Neuronal stem cell (in vitro differentiated cells): ENCODE measurements at regions not wholly inside any gene's neighbourhood (a gene's known extent, or its start where the extent isn't known, plus 50 kb on each side); places are given as distances from the start of the nearest gene placed in this dataset.

Experiments
- DNase-seq: peaks from one replicate; pipeline ENCODE4 v3.0.0-alpha.2; 2013; ENCODE audit warnings: low spot score
- H2AFZ ChIP-seq: one replicate; pipeline ENCODE4 v1.6.1; 2013; ENCODE audit warnings: mild to moderate bottlenecking, low read length, inconsistent platforms
- H2AK5ac ChIP-seq: 2 replicates; pipeline ENCODE4 v1.6.1; 2013; ENCODE audit warnings: low read depth, mild to moderate bottlenecking, inconsistent platforms, low read length, moderate library complexity, mixed read lengths
- H2BK120ac ChIP-seq: 2 replicates; pipeline ENCODE4 v1.6.1; 2013; ENCODE audit warnings: low read depth, mild to moderate bottlenecking, inconsistent platforms, low read length, moderate library complexity, mixed read lengths
- H2BK12ac ChIP-seq: one replicate; pipeline ENCODE4 v1.6.1; 2013; ENCODE audit warnings: low read length, inconsistent platforms
- H2BK15ac ChIP-seq: 2 replicates; pipeline ENCODE4 v1.6.1; 2013; ENCODE audit warnings: mild to moderate bottlenecking, low read length, inconsistent platforms, mixed read lengths
- H2BK5ac ChIP-seq: one replicate; pipeline ENCODE4 v1.6.1; 2013; ENCODE audit warnings: inconsistent platforms, mild to moderate bottlenecking, low read length, moderate library complexity
- H3K14ac ChIP-seq: one replicate; pipeline ENCODE4 v1.6.1; 2013; ENCODE audit warnings: low read length, inconsistent platforms
- H3K18ac ChIP-seq: 2 replicates; pipeline ENCODE4 v1.6.1; 2013; ENCODE audit warnings: low read length, inconsistent platforms
- H3K23ac ChIP-seq: 2 replicates; pipeline ENCODE4 v1.6.1; 2013; ENCODE audit warnings: low read depth, mild to moderate bottlenecking, mixed read lengths, low read length, inconsistent platforms; ENCODE audit not compliant: poor library complexity
- H3K27ac ChIP-seq: replicated peaks from 3 replicates; pipeline ENCODE4 v1.5.1; 2013; ENCODE audit warnings: low read length, inconsistent platforms
- H3K27me3 ChIP-seq, 3 experiments: 2 replicates each; pipeline ENCODE4 v1.6.1; 2013; ENCODE audit warnings: low read length in 3 of 3, mild to moderate bottlenecking in 2 of 3, inconsistent platforms in 1 of 3, low read depth in 1 of 3, mixed read lengths in 1 of 3, moderate library complexity in 1 of 3; ENCODE audit not compliant: control insufficient read depth in 3 of 3, insufficient read depth in 3 of 3
- H3K36me3 ChIP-seq, 2 donors: replicated peaks in 1 of 2; 2 replicates each; pipeline ENCODE4 v1.6.1; 2013; ENCODE audit warnings: low read length in 2 of 2; ENCODE audit not compliant: control insufficient read depth in 2 of 2, insufficient read depth in 2 of 2
- H3K4ac ChIP-seq: 2 replicates; pipeline ENCODE4 v1.6.1; 2013; ENCODE audit warnings: inconsistent platforms, mild to moderate bottlenecking, low read length, moderate library complexity
- H3K4me1 ChIP-seq, 2 donors: 1 replicate in 1 of 2; 2 replicates in 1 of 2; pipeline ENCODE4 v1.6.1; 2013; ENCODE audit warnings: low read length in 2 of 2, low read depth in 1 of 2; ENCODE audit not compliant: control insufficient read depth in 2 of 2, insufficient read depth in 1 of 2
- H3K4me2 ChIP-seq: one replicate; pipeline ENCODE4 v1.6.1; 2013; ENCODE audit warnings: mild to moderate bottlenecking, low read length, inconsistent platforms; ENCODE audit not compliant: insufficient read depth, poor library complexity, severe bottlenecking
- H3K4me3 ChIP-seq, 2 donors: 2 replicates each; pipeline ENCODE4 v1.5.1; 2013; ENCODE audit warnings: low read length in 2 of 2, mild to moderate bottlenecking in 2 of 2, inconsistent platforms in 1 of 2, moderate library complexity in 1 of 2
- H3K79me1 ChIP-seq: one replicate; pipeline ENCODE4 v1.6.1; 2013; ENCODE audit warnings: low read depth, mild to moderate bottlenecking, inconsistent platforms, low read length, moderate library complexity
- H3K9ac ChIP-seq: one replicate; pipeline ENCODE4 v1.6.1; 2013; ENCODE audit warnings: mild to moderate bottlenecking, low read depth, low read length, inconsistent platforms; ENCODE audit not compliant: poor library complexity
- H3K9me3 ChIP-seq, 2 donors: replicated peaks in 1 of 2; 2 replicates each; pipeline versions ENCODE3 to v1.6.1; 2013; ENCODE audit warnings: low read length in 2 of 2, mild to moderate bottlenecking in 2 of 2, inconsistent platforms in 1 of 2, low read depth in 1 of 2, mixed read lengths in 1 of 2, moderate library complexity in 1 of 2; ENCODE audit not compliant: control insufficient read depth in 2 of 2, insufficient read depth in 1 of 2
- H4K8ac ChIP-seq: one replicate; pipeline ENCODE4 v1.6.1; 2013; ENCODE audit warnings: low read depth, mild to moderate bottlenecking, inconsistent platforms, low read length, moderate library complexity
- H4K91ac ChIP-seq: one replicate; pipeline ENCODE4 v1.6.1; 2013; ENCODE audit warnings: low read length, low read depth, mild to moderate bottlenecking, inconsistent platforms; ENCODE audit not compliant: poor library complexity
- WGBS, 2 donors: extraction: QIAGEN DNeasy Blood & Tissue Kit; methylation state at CpG; one replicate each; pipeline ENCODE4 v1.1.7; 2013; ENCODE audit warnings: missing lambda C conversion rate in 2 of 2, mixed read lengths in 1 of 2; ENCODE audit not compliant: insufficient read length in 2 of 2, insufficient replicate concordance in 1 of 2; ENCODE audit errors: extremely low coverage in 2 of 2; 5-methylcytosine and 5-hydroxymethylcytosine counted together

DNA sequence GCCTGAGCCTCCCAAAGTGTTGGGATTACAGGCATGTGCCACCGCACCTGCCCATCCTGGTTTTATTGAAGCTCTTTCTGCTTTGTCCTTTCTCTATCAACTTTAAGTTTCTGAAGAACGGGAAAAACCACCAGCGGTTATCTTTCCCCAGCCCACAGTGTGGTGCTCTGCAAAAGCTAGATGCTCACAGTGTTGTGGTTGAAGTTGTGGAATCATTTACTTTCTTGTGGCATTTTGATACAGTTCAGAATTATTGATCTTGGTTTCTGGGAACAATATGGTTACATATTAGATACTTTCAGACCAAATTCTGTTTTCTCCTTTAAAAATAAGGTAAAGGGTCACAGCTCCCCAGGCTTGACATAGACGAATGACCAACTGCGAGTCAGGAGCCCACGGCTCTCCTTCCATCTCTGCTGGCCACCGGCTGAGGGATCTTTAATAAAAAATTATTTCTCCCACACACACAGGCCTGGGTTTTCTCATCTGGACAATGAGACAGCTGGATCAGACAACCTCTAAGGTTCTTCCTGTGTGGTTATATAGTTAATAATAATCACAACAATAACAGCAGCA lies 385.3 kb downstream of the SETD4 start:
- no CpG with 5 or more reads among the region's 7 CpGs for WGBS, 2 donors
- H2AK5ac ChIP-seq: no peak overlapping the region

DNA sequence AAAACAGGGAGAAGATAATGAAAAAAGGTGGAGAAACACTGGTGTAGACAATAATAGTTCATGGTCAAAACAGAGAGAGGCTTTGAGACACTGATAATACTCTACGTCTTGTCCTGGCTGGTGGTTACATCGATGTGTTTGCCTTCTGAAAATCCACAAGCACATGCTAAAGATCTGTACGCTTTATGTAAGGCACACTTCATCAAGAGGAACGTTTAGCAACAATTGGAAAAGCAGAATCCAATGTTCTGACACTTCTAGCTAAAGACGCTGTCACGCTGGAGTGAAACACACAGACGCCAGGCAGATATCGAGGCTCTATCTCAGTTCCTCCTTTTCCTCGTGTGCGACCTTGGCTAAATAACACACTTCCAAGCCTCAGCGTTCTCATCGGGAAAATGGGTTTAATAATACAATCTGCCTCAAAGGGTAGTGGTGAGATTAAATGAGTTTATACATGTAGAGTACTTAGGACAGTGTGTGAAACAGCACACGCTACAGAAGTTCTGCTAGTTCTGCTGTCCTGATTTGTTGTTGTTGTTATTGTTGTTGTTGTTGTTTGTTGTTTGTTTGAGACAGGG lies 386.1 kb downstream of the SETD4 start:
- no peak overlapping the region for H3K14ac ChIP-seq
- no peaks in the 10 kb centered on the region for H3K9me3 ChIP-seq
- H3K23ac ChIP-seq: no peak overlapping the region
- no peaks in the 10 kb centered on the region for H3K27me3 ChIP-seq
- no CpG with 5 or more reads among the region's 13 CpGs for WGBS, 2 donors
- H2BK120ac ChIP-seq: no peak overlapping the region
- H3K4me2 ChIP-seq: no peak overlapping the region
- no peak overlapping the region for H3K4me3 ChIP-seq
- no peaks in the 10 kb centered on the region for H3K4me1 ChIP-seq
- H3K4ac ChIP-seq: no peak overlapping the region
- H3K36me3 ChIP-seq: no peaks in the 10 kb centered on the region
- no peak overlapping the region for H3K18ac ChIP-seq
- no peak overlapping the region for H2AFZ ChIP-seq
- H3K9ac ChIP-seq: no peak overlapping the region
- no peaks in the 10 kb centered on the region for H3K79me1 ChIP-seq
- no peak overlapping the region for H3K27ac ChIP-seq
- no peak overlapping the region for H4K8ac ChIP-seq
- no peak overlapping the region for H2BK12ac ChIP-seq
- H2BK15ac ChIP-seq: no peak overlapping the region
- no peak overlapping the region for H4K91ac ChIP-seq
- no peak overlapping the region for H2AK5ac ChIP-seq
- no peak for DNase-seq
- no peak overlapping the region for H2BK5ac ChIP-seq

More for the DNA sequence above, 385.3 kb downstream of the SETD4 start:
- no peak for DNase-seq
- Histone ChIP-seq H3K4me2 (no peak overlapping the region), H3K14ac (no peak overlapping the region), H3K23ac (no peak overlapping the region), H2BK5ac (no peak overlapping the region), H3K27me3 (no peaks in the 10 kb centered on the region), H3K9me3 (no peaks in the 10 kb centered on the region), H3K79me1 (no peaks in the 10 kb centered on the region), H2BK15ac (no peak overlapping the region), H3K4me1 (peaks cover 0 to 5% of the 10 kb centered on the region in 2 donors), H3K18ac (no peak overlapping the region), H2BK120ac (no peak overlapping the region), H2AFZ (no peak overlapping the region), H3K9ac (no peak overlapping the region), H3K4me3 (no peak overlapping the region), H4K91ac (no peak overlapping the region), H3K36me3 (no peaks in the 10 kb centered on the region), H3K4ac (no peak overlapping the region), H2BK12ac (no peak overlapping the region), H3K27ac (no peak overlapping the region), H4K8ac (no peak overlapping the region)

DNA sequence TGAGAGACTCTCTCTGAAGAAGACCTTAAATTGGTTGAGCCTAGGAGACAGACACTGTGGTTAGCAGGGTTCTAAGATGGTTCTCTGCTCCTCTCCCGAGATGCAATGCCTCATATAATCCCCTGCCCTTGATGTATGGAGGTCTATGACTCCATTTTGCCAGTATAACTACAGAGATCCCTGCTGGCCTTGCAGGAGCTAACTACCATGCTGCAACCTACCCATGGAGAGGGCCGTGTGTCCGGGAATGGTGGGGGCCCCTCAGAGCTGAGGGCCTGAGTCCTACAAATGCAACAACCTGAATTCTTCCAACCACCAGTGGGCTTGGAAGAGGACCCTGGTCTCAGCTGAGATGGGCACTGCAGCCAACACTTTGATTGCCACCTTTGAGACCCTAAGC lies 388.0 kb downstream of the SETD4 start:
- Histone ChIP-seq H3K4ac (no peak overlapping the region), H2BK12ac (no peak overlapping the region), H2BK120ac (no peak overlapping the region), H3K36me3 (no peaks in the 10 kb centered on the region), H2AFZ (no peak overlapping the region), H3K9me3 (no peaks in the 10 kb centered on the region), H3K4me2 (no peak overlapping the region), H3K79me1 (no peaks in the 10 kb centered on the region), H3K23ac (no peak overlapping the region), H4K91ac (no peak overlapping the region), H4K8ac (no peak overlapping the region), H2BK5ac (no peak overlapping the region), H3K27ac (no peak overlapping the region), H2BK15ac (no peak overlapping the region), H3K14ac (peak overlapping the region; percentile 32), H3K18ac (no peak overlapping the region), H3K9ac (no peak overlapping the region), H3K4me1 (no peaks in the 10 kb centered on the region), H3K27me3 (no peaks in the 10 kb centered on the region), H3K4me3 (no peak overlapping the region), H2AK5ac (no peak overlapping the region)
- no peak for DNase-seq
- no CpG with 5 or more reads among the region's 3 CpGs for WGBS, 2 donors

DNA sequence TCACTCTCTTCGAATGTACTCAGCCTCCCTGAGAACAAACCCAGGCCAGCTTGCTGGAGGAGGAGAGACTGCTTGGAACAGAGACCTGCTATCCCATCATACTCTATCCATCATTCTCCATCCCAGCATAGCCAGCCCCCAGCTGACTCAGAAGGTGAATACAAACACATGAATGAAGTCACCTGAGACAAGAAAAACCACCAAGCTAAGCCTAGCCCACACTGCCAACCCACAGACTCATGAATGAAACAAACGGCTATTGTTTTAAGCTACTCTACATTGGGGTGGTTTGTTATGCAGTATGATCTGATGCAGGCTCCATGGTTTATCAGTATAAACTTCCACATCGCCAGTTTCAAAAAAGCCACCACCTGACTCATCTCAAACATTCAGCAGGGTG lies 395.6 kb downstream of the SETD4 start:
- Histone ChIP-seq H3K4me1 (no peaks in the 10 kb centered on the region), H3K27ac (no peak overlapping the region)

More for the DNA sequence above, 395.6 kb downstream of the SETD4 start:
- Histone ChIP-seq H2BK120ac (no peak overlapping the region), H3K79me1 (no peaks in the 10 kb centered on the region), H4K8ac (no peak overlapping the region), H3K14ac (no peak overlapping the region), H2AK5ac (no peak overlapping the region), H3K4me2 (no peak overlapping the region), H2BK5ac (no peak overlapping the region), H3K9me3 (no peaks in the 10 kb centered on the region), H2BK12ac (no peak overlapping the region), H3K4ac (no peak overlapping the region), H3K27me3 (no peaks in the 10 kb centered on the region), H3K36me3 (no peaks in the 10 kb centered on the region), H2AFZ (no peak overlapping the region), H2BK15ac (no peak overlapping the region), H3K18ac (no peak overlapping the region), H3K23ac (no peak overlapping the region), H3K9ac (no peak overlapping the region), H3K4me3 (no peak overlapping the region), H4K91ac (no peak overlapping the region)
- DNase-seq: no peak
- WGBS, 2 donors: no CpG with 5 or more reads among the region's 3 CpGs
